CD4-positive, alpha-beta T cell (primary cell): ENCODE measurements at regions not wholly inside any gene's neighbourhood (a gene's known extent, or its start where the extent isn't known, plus 50 kb on each side); places are given as distances from the start of the nearest gene placed in this dataset.

ENCODE experiments used
- ATAC-seq: fragments of 200-7000 bp; cut with Tn5 transposase; one replicate; pipeline ENCODE4 v1.10.0; 2022; ENCODE audit warnings: mild to moderate bottlenecking; ENCODE audit not compliant: poor library complexity
- CTCF ChIA-PET: fragments of 350-600 bp; sonication (Branson Sonifier 250); formaldehyde crosslinking; loops from one replicate; lab custom pipeline; 2021; ENCODE audit warnings: antibody characterized with exemption, inconsistent platforms; lab: Charles Lee
- POLR2A ChIA-PET: fragments of 350-600 bp; sonication (Branson Sonifier 250); formaldehyde crosslinking; loops from one replicate; lab custom pipeline; 2021; ENCODE audit warnings: antibody characterized with exemption, inconsistent platforms; lab: Charles Lee
- DNase-seq, 14 experiments: peaks; one replicate each; pipeline ENCODE4 v3.0.0-alpha.2; 2013 to 2020; ENCODE audit warnings: mixed read lengths in 2 of 14
- H3K27ac ChIP-seq, 2 donors: one replicate each; pipeline versions ENCODE4 v1.5.1 to v1.7.0; 2013; ENCODE audit warnings: low read length in 2 of 2, low read depth in 1 of 2, mild to moderate bottlenecking in 1 of 2
- H3K27me3 ChIP-seq, 2 experiments: 1 replicate in 1 of 2; 2 replicates in 1 of 2; pipeline versions ENCODE4 v1.6.1 to v1.7.0; 2013; ENCODE audit warnings: low read length in 2 of 2, control low read depth in 1 of 2, mild to moderate bottlenecking in 1 of 2, moderate library complexity in 1 of 2; ENCODE audit not compliant: insufficient read depth in 2 of 2, control insufficient read depth in 1 of 2
- H3K36me3 ChIP-seq: one replicate; pipeline ENCODE4 v1.6.1; 2013; ENCODE audit warnings: low read length, control low read depth; ENCODE audit not compliant: insufficient read depth
- H3K4me1 ChIP-seq: one replicate; pipeline ENCODE4 v1.6.1; 2013; ENCODE audit warnings: low read length, control low read depth; ENCODE audit not compliant: insufficient read depth
- H3K4me3 ChIP-seq: one replicate; pipeline ENCODE4 v1.5.1; 2013; ENCODE audit warnings: mild to moderate bottlenecking, low read length, moderate library complexity
- H3K9me3 ChIP-seq, 2 experiments: 1 replicate in 1 of 2; 2 replicates in 1 of 2; pipeline versions ENCODE4 v1.6.1 to v1.7.0; 2013; ENCODE audit warnings: low read length in 2 of 2, mild to moderate bottlenecking in 2 of 2, control low read depth in 1 of 2, moderate library complexity in 1 of 2; ENCODE audit not compliant: control insufficient read depth in 1 of 2, insufficient read depth in 1 of 2
- H3K27ac Mint-ChIP-seq: one replicate; pipeline ENCODE4 v1.8.0; 2020; ENCODE audit warnings: mixed read lengths
- H3K27me3 Mint-ChIP-seq: one replicate; pipeline ENCODE4 v1.8.0; 2021; ENCODE audit warnings: mixed read lengths
- H3K36me3 Mint-ChIP-seq: one replicate; pipeline ENCODE4 v1.8.0; 2021; ENCODE audit warnings: low read depth, mixed read lengths
- H3K4me1 Mint-ChIP-seq: one replicate; pipeline ENCODE4 v1.8.0; 2021; ENCODE audit warnings: low read depth, mixed read lengths
- H3K4me3 Mint-ChIP-seq: one replicate; pipeline ENCODE4 v1.8.0; 2020; ENCODE audit warnings: mild to moderate bottlenecking, mixed read lengths
- H3K9me3 Mint-ChIP-seq: one replicate; pipeline ENCODE4 v1.8.0; 2020; ENCODE audit warnings: mixed read lengths
- intact Hi-C, 2 experiments: fragments of 100-400 bp; cut with DNase I in 1 of 2; cut with micrococcal nuclease in 1 of 2; formaldehyde crosslinking; loops; one replicate each; pipeline versions ENCODE4 v1.15.1 to v1.9.0; 2023 to 2025; cut with DNase I, micrococcal nuclease
- TF ChIP-seq, protein P1 (sequence below): fragments of 200-600 bp; IDR thresholded peaks from one replicate; pipeline ENCODE4 v1.8.0; 2022; ENCODE audit warnings: antibody characterized with exemption, mild to moderate bottlenecking

GRCh38 chr17:13120864-13121263, 103.0 kb upstream of the ELAC2 start:
- intact Hi-C loops, result no loop called here
- ChIA-PET POLR2A (no interaction called here), CTCF (no interaction called here)
- H3K9me3 ChIP-seq, result no peaks in the 10 kb centered on the region
- H3K27me3 ChIP-seq, result no peaks in the 10 kb centered on the region
- Mint-ChIP-seq H3K27ac (no peak overlapping the region), H3K36me3 (no peaks in the 10 kb centered on the region), H3K9me3 (no peaks in the 10 kb centered on the region), H3K4me1 (no peaks in the 10 kb centered on the region), H3K27me3 (no peaks in the 10 kb centered on the region), H3K4me3 (no peak overlapping the region)
- H3K4me3 ChIP-seq, result no peak overlapping the region
- TF ChIP-seq, protein P1, sequence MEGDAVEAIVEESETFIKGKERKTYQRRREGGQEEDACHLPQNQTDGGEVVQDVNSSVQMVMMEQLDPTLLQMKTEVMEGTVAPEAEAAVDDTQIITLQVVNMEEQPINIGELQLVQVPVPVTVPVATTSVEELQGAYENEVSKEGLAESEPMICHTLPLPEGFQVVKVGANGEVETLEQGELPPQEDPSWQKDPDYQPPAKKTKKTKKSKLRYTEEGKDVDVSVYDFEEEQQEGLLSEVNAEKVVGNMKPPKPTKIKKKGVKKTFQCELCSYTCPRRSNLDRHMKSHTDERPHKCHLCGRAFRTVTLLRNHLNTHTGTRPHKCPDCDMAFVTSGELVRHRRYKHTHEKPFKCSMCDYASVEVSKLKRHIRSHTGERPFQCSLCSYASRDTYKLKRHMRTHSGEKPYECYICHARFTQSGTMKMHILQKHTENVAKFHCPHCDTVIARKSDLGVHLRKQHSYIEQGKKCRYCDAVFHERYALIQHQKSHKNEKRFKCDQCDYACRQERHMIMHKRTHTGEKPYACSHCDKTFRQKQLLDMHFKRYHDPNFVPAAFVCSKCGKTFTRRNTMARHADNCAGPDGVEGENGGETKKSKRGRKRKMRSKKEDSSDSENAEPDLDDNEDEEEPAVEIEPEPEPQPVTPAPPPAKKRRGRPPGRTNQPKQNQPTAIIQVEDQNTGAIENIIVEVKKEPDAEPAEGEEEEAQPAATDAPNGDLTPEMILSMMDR, result no peak
- DNase-seq (no peak), ATAC-seq (no peak)
- H3K27ac ChIP-seq, result no peak overlapping the region
- H3K4me1 ChIP-seq, result no peaks in the 10 kb centered on the region
- no peaks in the 10 kb centered on the region for H3K36me3 ChIP-seq

GRCh38 chr17:13118311-13118710, 100.5 kb upstream of the ELAC2 start:
- no peaks in the 10 kb centered on the region for H3K4me1 Mint-ChIP-seq
- CTCF ChIA-PET, result no interaction called here
- DNase-seq (no peak), ATAC-seq (no peak)
- no peak overlapping the region for H3K4me3 Mint-ChIP-seq
- TF ChIP-seq, protein P1, result no peak
- Histone ChIP-seq H3K9me3 (no peaks in the 10 kb centered on the region), H3K4me1 (no peaks in the 10 kb centered on the region), H3K36me3 (no peaks in the 10 kb centered on the region), H3K27me3 (no peaks in the 10 kb centered on the region), H3K4me3 (no peak overlapping the region), H3K27ac (no peak overlapping the region)
- H3K27me3 Mint-ChIP-seq, result no peaks in the 10 kb centered on the region
- no peak overlapping the region for H3K27ac Mint-ChIP-seq
- no peaks in the 10 kb centered on the region for H3K9me3 Mint-ChIP-seq
- H3K36me3 Mint-ChIP-seq, result no peaks in the 10 kb centered on the region
- intact Hi-C loops, result no loop called here
- POLR2A ChIA-PET, result no interaction called here

DNA sequence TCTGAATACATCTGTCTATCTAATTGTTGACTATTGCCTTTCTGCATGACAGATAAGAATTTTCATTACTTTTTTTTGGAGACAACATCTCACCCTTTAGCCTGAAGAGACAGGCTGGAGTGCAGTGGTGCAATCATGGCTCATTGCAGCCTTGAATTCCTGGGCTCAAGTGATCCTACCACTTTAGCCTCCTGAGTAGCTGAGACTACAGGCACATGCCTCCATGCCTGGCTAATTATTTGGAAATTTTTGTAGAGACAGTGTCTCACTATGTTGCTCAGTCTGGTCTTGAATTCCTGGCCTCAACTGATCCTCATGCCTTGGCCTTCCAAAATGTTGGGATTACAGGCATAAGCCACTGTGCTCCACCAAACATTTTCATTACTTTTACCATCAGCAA, 99.8 kb upstream of the ELAC2 start:
- H3K36me3 Mint-ChIP-seq, result no peaks in the 10 kb centered on the region
- Histone ChIP-seq H3K4me3 (no peak overlapping the region), H3K27me3 (no peaks in the 10 kb centered on the region), H3K9me3 (no peaks in the 10 kb centered on the region), H3K4me1 (no peaks in the 10 kb centered on the region), H3K27ac (no peak overlapping the region), H3K36me3 (no peaks in the 10 kb centered on the region)
- TF ChIP-seq, protein P1, result no peak
- DNase-seq, result no peak
- POLR2A ChIA-PET, result no interaction called here
- intact Hi-C loops, result no loop called here
- no peaks in the 10 kb centered on the region for H3K9me3 Mint-ChIP-seq
- no peaks in the 10 kb centered on the region for H3K27me3 Mint-ChIP-seq
- CTCF ChIA-PET, result no interaction called here
- no peak overlapping the region for H3K4me3 Mint-ChIP-seq
- no peak for ATAC-seq
- H3K4me1 Mint-ChIP-seq, result no peaks in the 10 kb centered on the region
- no peak overlapping the region for H3K27ac Mint-ChIP-seq
